Suppressor macrophage treated with lipopolysaccharide for 4 hours (primary cell): ENCODE measurements at regions not wholly inside any gene's neighbourhood (a gene's known extent, or its start where the extent isn't known, plus 50 kb on each side); places are given as distances from the start of the nearest gene placed in this dataset.
"Not testable (repeated sequence)": the region's sequence is repeated elsewhere in the genome, so short reads cannot be mapped to it uniquely, and the experiment has no call there.

Source experiments
- DNase-seq: peaks from one replicate; pipeline ENCODE4 v3.0.0-alpha.2; 2020

GRCh38 chr2:10183146-10183675 is 60.7 kb downstream of the RRM2 start:
- no peak for DNase-seq

- DNase-seq = no peak
Measured at GRCh38 chr2:10184421-10184820, 61.9 kb downstream of the RRM2 start.

GRCh38 chr2:10185046-10185445 is 62.5 kb downstream of the RRM2 start:
- no peak for DNase-seq

GRCh38 chr2:10185755-10186154 is 63.2 kb downstream of the RRM2 start:
- DNase-seq = no peak

- no peak for DNase-seq
Measured at GRCh38 chr2:10186868-10187535, 64.5 kb downstream of the RRM2 start.

GRCh38 chr2:10187661-10188060 is 65.1 kb downstream of the RRM2 start:
- no peak for DNase-seq

- no peak for DNase-seq
Measured at GRCh38 chr2:10188211-10188610, 65.7 kb downstream of the RRM2 start.

- DNase-seq = no peak
Measured at GRCh38 chr2:10188729-10189305, 66.3 kb downstream of the RRM2 start.

- DNase-seq = no peak
Measured at GRCh38 chr2:10190255-10190654, 67.7 kb downstream of the RRM2 start.

- no peak for DNase-seq
Measured at GRCh38 chr2:10190737-10191532, 68.4 kb downstream of the RRM2 start.

- no peak for DNase-seq
Measured at GRCh38 chr2:10191554-10191953, 69.0 kb downstream of the RRM2 start.

- no peak for DNase-seq
Measured at GRCh38 chr2:10192392-10193015, 70.0 kb downstream of the RRM2 start.

- no peak for DNase-seq
Measured at GRCh38 chr2:10193276-10193795, 70.8 kb downstream of the RRM2 start.

GRCh38 chr2:10193851-10194820 is 71.6 kb downstream of the RRM2 start:
- no peak for DNase-seq

- DNase-seq = no peak
Measured at GRCh38 chr2:10195278-10196109, 73.0 kb downstream of the RRM2 start.

- DNase-seq = no peak
Measured at GRCh38 chr2:10196110-10196892, 73.8 kb downstream of the RRM2 start.

GRCh38 chr2:10196948-10197696 is 74.6 kb downstream of the RRM2 start:
- no peak for DNase-seq

GRCh38 chr2:10197697-10198076 is 75.1 kb downstream of the RRM2 start:
- no peak for DNase-seq

GRCh38 chr2:10198482-10198881 is 75.9 kb downstream of the RRM2 start:
- not testable (repeated sequence) for DNase-seq
